HL-60 (cell line): ENCODE measurements at regions not wholly inside any gene's neighbourhood (a gene's known extent, or its start where the extent isn't known, plus 50 kb on each side); places are given as distances from the start of the nearest gene placed in this dataset.

Experiments used
- DNase-seq, 2 experiments: peaks; one replicate each; pipeline ENCODE4 v3.0.0-alpha.2; 2010 to 2020; ENCODE audit warnings: low read depth in 1 of 2, low spot score in 1 of 2
- H3K27ac ChIP-seq: fragments of 250-450 bp; sonication (Bioruptor Pico); replicated peaks from 2 replicates; pipeline ENCODE4 v1.5.1; 2020; ENCODE audit warnings: mild to moderate bottlenecking, moderate library complexity
- H3K27me3 ChIP-seq: fragments of 250-450 bp; sonication (Bioruptor Pico); 2 replicates; pipeline ENCODE4 v1.5.1; 2021; ENCODE audit warnings: mild to moderate bottlenecking, moderate library complexity; ENCODE audit not compliant: insufficient read depth, poor library complexity, severe bottlenecking
- H3K4me3 ChIP-seq: replicated peaks from 2 replicates; pipeline ENCODE4 v1.5.1; 2011; ENCODE audit warnings: mild to moderate bottlenecking, control low read depth, low read length; ENCODE audit not compliant: insufficient read depth
- CTCF ChIP-seq: IDR thresholded peaks from one replicate; pipeline ENCODE4 v1.5.1; 2011; ENCODE audit warnings: low read length, control low read depth, inconsistent platforms; ENCODE audit not compliant: insufficient read depth
- GABPA ChIP-seq: IDR thresholded peaks from 2 replicates; pipeline ENCODE4 v1.6.1; 2012; ENCODE audit warnings: low read depth
- POLR2AphosphoS5 ChIP-seq: IDR thresholded peaks from 2 replicates; pipeline ENCODE4 v1.6.1; 2012; ENCODE audit warnings: low read depth
- REST ChIP-seq: IDR thresholded peaks from 2 replicates; pipeline ENCODE4 v1.6.1; 2012; ENCODE audit warnings: low read depth; ENCODE audit not compliant: insufficient replicate concordance
- SPI1 ChIP-seq: IDR thresholded peaks from 2 replicates; pipeline ENCODE4 v1.6.1; 2012; ENCODE audit warnings: low read depth, mild to moderate bottlenecking, borderline replicate concordance

GRCh38 chr7:46852795-46853194 lies 729.1 kb downstream of the TNS3 start:
- no peak for TF ChIP-seq SPI1
- Histone ChIP-seq H3K4me3 (no peak overlapping the region), H3K27me3 (no peaks in the 10 kb centered on the region)

GRCh38 chr7:46850563-46851330 lies 731.2 kb downstream of the TNS3 start:
- TF ChIP-seq POLR2AphosphoS5 = no peak
- no peak for TF ChIP-seq GABPA
- no peak for TF ChIP-seq CTCF
- Histone ChIP-seq H3K4me3 (no peak overlapping the region), H3K27ac (no peak overlapping the region), H3K27me3 (no peaks in the 10 kb centered on the region)
- no peak for DNase-seq

More at GRCh38 chr7:46852795-46853194, 729.1 kb downstream of the TNS3 start:
- H3K27ac ChIP-seq = no peak overlapping the region
- no peak for DNase-seq

GRCh38 chr7:46848944-46849343 lies 733.0 kb downstream of the TNS3 start:
- Histone ChIP-seq H3K27ac (no peak overlapping the region), H3K4me3 (no peak overlapping the region), H3K27me3 (no peaks in the 10 kb centered on the region)
- no peak for DNase-seq
- TF ChIP-seq SPI1 = no peak
- TF ChIP-seq REST = no peak
- TF ChIP-seq POLR2AphosphoS5 = no peak
- TF ChIP-seq GABPA = no peak
- TF ChIP-seq CTCF = no peak

- Histone ChIP-seq H3K27ac (no peak overlapping the region), H3K4me3 (no peak overlapping the region), H3K27me3 (no peaks in the 10 kb centered on the region)
- TF ChIP-seq REST (no peak), POLR2AphosphoS5 (no peak), GABPA (no peak)
- DNase-seq = no peak
Measured at GRCh38 chr7:46848311-46848710, 733.6 kb downstream of the TNS3 start.

- no peak overlapping the region for H3K27ac ChIP-seq
- no peak for DNase-seq
- H3K4me3 ChIP-seq = no peak overlapping the region
- TF ChIP-seq GABPA = no peak
- H3K27me3 ChIP-seq = no peaks in the 10 kb centered on the region
Measured at GRCh38 chr7:46847126-46847525, 734.8 kb downstream of the TNS3 start.
